H9 (cell line): ENCODE measurements at regions not wholly inside any gene's neighbourhood (a gene's known extent, or its start where the extent isn't known, plus 50 kb on each side); places are given as distances from the start of the nearest gene placed in this dataset.

Experiments
- DNase-seq: peaks from one replicate; pipeline ENCODE4 v3.0.0-alpha.2; 2017
- H2AFZ ChIP-seq: one replicate; pipeline ENCODE4 v1.6.1; 2013; ENCODE audit warnings: mild to moderate bottlenecking, low read length, control low read depth, moderate library complexity
- H2AK5ac ChIP-seq: 2 replicates; pipeline ENCODE4 v1.6.1; 2013; ENCODE audit warnings: low read length, control low read depth, mixed read lengths; ENCODE audit not compliant: insufficient read length
- H2BK120ac ChIP-seq: one replicate; pipeline ENCODE4 v1.6.1; 2013; ENCODE audit warnings: low read depth, mild to moderate bottlenecking, low read length, control low read depth, inconsistent platforms; ENCODE audit not compliant: poor library complexity, severe bottlenecking
- H2BK12ac ChIP-seq: 2 replicates; pipeline ENCODE4 v1.6.1; 2013; ENCODE audit warnings: low read length, control low read depth, mixed read lengths, low read depth; ENCODE audit not compliant: insufficient read length
- H2BK15ac ChIP-seq: 2 replicates; pipeline ENCODE4 v1.6.1; 2013; ENCODE audit warnings: low read depth, low read length, control low read depth
- H2BK20ac ChIP-seq: one replicate; pipeline ENCODE4 v1.6.1; 2013; ENCODE audit warnings: low read depth, mild to moderate bottlenecking, low read length, control low read depth, inconsistent platforms; ENCODE audit not compliant: poor library complexity, severe bottlenecking
- H2BK5ac ChIP-seq: 2 replicates; pipeline ENCODE4 v1.6.1; 2013; ENCODE audit warnings: low read length, control low read depth, mixed read lengths; ENCODE audit not compliant: insufficient read length
- H3K14ac ChIP-seq: 2 replicates; pipeline ENCODE4 v1.6.1; 2013; ENCODE audit warnings: low read length, control low read depth; ENCODE audit not compliant: insufficient read depth
- H3K18ac ChIP-seq: 2 replicates; pipeline ENCODE4 v1.6.1; 2013; ENCODE audit warnings: low read depth, mild to moderate bottlenecking, mixed read lengths, low read length, control low read depth; ENCODE audit not compliant: insufficient read length
- H3K23ac ChIP-seq: 2 replicates; pipeline ENCODE4 v1.6.1; 2013; ENCODE audit warnings: low read length, control low read depth, mixed read lengths, low read depth; ENCODE audit not compliant: insufficient read length
- H3K23me2 ChIP-seq: 2 replicates; pipeline ENCODE4 v1.6.1; 2013; ENCODE audit warnings: low read depth, mild to moderate bottlenecking, mixed read lengths, low read length, control low read depth; ENCODE audit not compliant: insufficient read length, poor library complexity, severe bottlenecking
- H3K27ac ChIP-seq: 2 replicates; pipeline ENCODE4 v1.5.1; 2013; ENCODE audit warnings: low read length, control low read depth, mixed read lengths, low read depth; ENCODE audit not compliant: insufficient read length
- H3K27me3 ChIP-seq: 2 replicates; pipeline ENCODE4 v1.6.1; 2013; ENCODE audit warnings: low read length, control low read depth, inconsistent platforms; ENCODE audit not compliant: insufficient read depth
- H3K4ac ChIP-seq: 2 replicates; pipeline ENCODE4 v1.6.1; 2013; ENCODE audit warnings: low read depth, mild to moderate bottlenecking, control low read depth, inconsistent platforms, low read length, moderate library complexity
- H3K4me1 ChIP-seq: 2 replicates; pipeline ENCODE4 v1.6.1; 2013; ENCODE audit warnings: low read length, control low read depth, inconsistent platforms; ENCODE audit not compliant: insufficient read depth
- H3K4me2 ChIP-seq: 2 replicates; pipeline ENCODE4 v1.6.1; 2013; ENCODE audit warnings: low read length, control low read depth, mixed read lengths; ENCODE audit not compliant: insufficient read length, insufficient read depth
- H3K56ac ChIP-seq: 2 replicates; pipeline ENCODE4 v1.6.1; 2013; ENCODE audit warnings: low read depth, mild to moderate bottlenecking, mixed read lengths, low read length, control low read depth; ENCODE audit not compliant: insufficient read length
- H3K79me1 ChIP-seq: 2 replicates; pipeline ENCODE4 v1.6.1; 2013; ENCODE audit warnings: low read depth, mild to moderate bottlenecking, moderate library complexity, low read length, control low read depth, inconsistent platforms; ENCODE audit not compliant: insufficient read depth, poor library complexity, severe bottlenecking
- H3K79me2 ChIP-seq: 2 replicates; pipeline ENCODE4 v1.6.1; 2013; ENCODE audit warnings: low read length, control low read depth, inconsistent platforms; ENCODE audit not compliant: insufficient read depth
- H3K9ac ChIP-seq: 2 replicates; pipeline ENCODE4 v1.6.1; 2013; ENCODE audit warnings: low read length, control low read depth, mixed read lengths; ENCODE audit not compliant: insufficient read length; ENCODE audit errors: extremely low read depth
- H3K9me3 ChIP-seq: one replicate; pipeline ENCODE4 v1.6.1; 2013; ENCODE audit warnings: low read depth, low read length, inconsistent platforms; ENCODE audit not compliant: control insufficient read depth
- H3T11ph ChIP-seq: one replicate; pipeline ENCODE4 v1.6.1; 2013; ENCODE audit warnings: mild to moderate bottlenecking, low read length, control low read depth, inconsistent platforms
- H4K20me1 ChIP-seq: one replicate; pipeline ENCODE4 v1.6.1; 2013; ENCODE audit not compliant: control insufficient read depth, insufficient read length, insufficient read depth
- H4K5ac ChIP-seq: 2 replicates; pipeline ENCODE4 v1.6.1; 2013; ENCODE audit warnings: low read depth, mild to moderate bottlenecking, mixed read lengths, low read length, control low read depth; ENCODE audit not compliant: insufficient read length
- H4K8ac ChIP-seq: replicated peaks from 2 replicates; pipeline ENCODE4 v1.6.1; 2013; ENCODE audit warnings: low read length, control low read depth, mixed read lengths, low read depth; ENCODE audit not compliant: insufficient read length
- H4K91ac ChIP-seq: 2 replicates; pipeline ENCODE4 v1.6.1; 2013; ENCODE audit warnings: low read depth, mild to moderate bottlenecking, moderate library complexity, mixed read lengths, low read length, control low read depth; ENCODE audit not compliant: insufficient read length
- H3K27ac Mint-ChIP-seq, 3 experiments: 2 replicates in 2 of 3; 3 replicates in 1 of 3; pipeline ENCODE4 v1.8.0; 2020 to 2021; ENCODE audit warnings: mixed read lengths in 3 of 3, mild to moderate bottlenecking in 1 of 3, moderate library complexity in 1 of 3
- H3K27me3 Mint-ChIP-seq: 2 replicates; pipeline ENCODE4 v1.8.0; 2021; ENCODE audit warnings: low read depth, mild to moderate bottlenecking, moderate library complexity, mixed read lengths
- H3K36me3 Mint-ChIP-seq, 3 experiments: 2 replicates in 2 of 3; 3 replicates in 1 of 3; pipeline ENCODE4 v1.8.0; 2020 to 2021; ENCODE audit warnings: low read depth in 3 of 3, mixed read lengths in 3 of 3; ENCODE audit not compliant: insufficient read depth in 1 of 3
- H3K4me1 Mint-ChIP-seq, 2 experiments: 2 replicates each; pipeline ENCODE4 v1.8.0; 2020; ENCODE audit warnings: mixed read lengths in 2 of 2
- H3K4me3 Mint-ChIP-seq, 2 experiments: 2 replicates in 1 of 2; 3 replicates in 1 of 2; pipeline ENCODE4 v1.8.0; 2020 to 2021; ENCODE audit warnings: mild to moderate bottlenecking in 2 of 2, mixed read lengths in 2 of 2, moderate library complexity in 1 of 2
- H3K9me3 Mint-ChIP-seq, 2 experiments: 2 replicates in 1 of 2; 3 replicates in 1 of 2; pipeline ENCODE4 v1.8.0; 2020; ENCODE audit warnings: mild to moderate bottlenecking in 2 of 2, mixed read lengths in 2 of 2, moderate library complexity in 1 of 2
- CTCF ChIP-seq: fragments of 200-600 bp; sonication (generic); conservative IDR thresholded peaks from 3 replicates; pipeline ENCODE4 v1.8.0; 2021; ENCODE audit warnings: antibody characterized with exemption, mild to moderate bottlenecking
- WGBS: extraction: QIAGEN DNeasy Blood & Tissue Kit; methylation state at CpG from one replicate; pipeline ENCODE4 v1.1.7; 2013; ENCODE audit warnings: missing lambda C conversion rate, low lambda C conversion rate, mixed read lengths; ENCODE audit not compliant: insufficient read length; ENCODE audit errors: extremely low coverage; 5-methylcytosine and 5-hydroxymethylcytosine counted together

GRCh38 chr6:113620386-113620785 is 236.8 kb upstream of the MARCKS start:
- Histone ChIP-seq H2BK120ac (no peak overlapping the region), H3K23ac (no peak overlapping the region), H3K14ac (no peak overlapping the region), H4K8ac (no peak overlapping the region), H3K4me2 (no peak overlapping the region), H3K56ac (no peak overlapping the region), H4K5ac (no peak overlapping the region), H3K9me3 (no peaks in the 10 kb centered on the region), H2AFZ (no peak overlapping the region), H3K79me2 (no peaks in the 10 kb centered on the region), H3K27ac (no peak overlapping the region), H2BK20ac (no peak overlapping the region), H3K9ac (no peak overlapping the region), H3K4me1 (no peaks in the 10 kb centered on the region), H3K4ac (no peak overlapping the region), H2AK5ac (no peak overlapping the region), H4K20me1 (no peaks in the 10 kb centered on the region), H3K79me1 (no peaks in the 10 kb centered on the region), H2BK5ac (no peak overlapping the region), H3K23me2 (no peaks in the 10 kb centered on the region), H4K91ac (no peak overlapping the region), H3K18ac (no peak overlapping the region), H2BK12ac (no peak overlapping the region), H2BK15ac (no peak overlapping the region), H3K27me3 (no peaks in the 10 kb centered on the region), H3T11ph (no peak overlapping the region)
- peaks cover 12 to 16% of the 10 kb centered on the region in 2 experiments for H3K4me1 Mint-ChIP-seq
- TF ChIP-seq CTCF = no peak
- H3K36me3 Mint-ChIP-seq = no peaks in the 10 kb centered on the region
- peaks cover 1% of the 10 kb centered on the region; the same call in 1 of the 2 replicates for H3K27me3 Mint-ChIP-seq
- no peak for DNase-seq
- H3K4me3 Mint-ChIP-seq = no peak overlapping the region
- WGBS = no CpG with 5 or more reads among the region's 2 CpGs
- H3K9me3 Mint-ChIP-seq = no peaks in the 10 kb centered on the region
- H3K27ac Mint-ChIP-seq = no peak overlapping the region
